Astrocyte of the cerebellum (primary cell): ENCODE measurements at regions not wholly inside any gene's neighbourhood (a gene's known extent, or its start where the extent isn't known, plus 50 kb on each side); places are given as distances from the start of the nearest gene placed in this dataset.
"Not testable (repeated sequence)": the region's sequence is repeated elsewhere in the genome, so short reads cannot be mapped to it uniquely, and the experiment has no call there.

Source experiments
- DNase-seq: peaks from one replicate; pipeline ENCODE4 v3.0.0-alpha.2; 2011; ENCODE audit warnings: low read depth
- H3K4me3 ChIP-seq: 2 replicates; pipeline ENCODE4 v1.5.1; 2011; ENCODE audit warnings: mild to moderate bottlenecking, low read depth, low read length, moderate library complexity
- in situ Hi-C: cut with HindIII; loops from 2 replicates; pipeline ENCODE4 v1.10.0; 2017; ENCODE audit warnings: low sequenced_read_pairs
- TF ChIP-seq, protein P1 (sequence below): IDR thresholded peaks from 2 replicates; pipeline ENCODE4 v1.5.1; 2012; ENCODE audit warnings: low read length, low read depth, moderate library complexity, mild to moderate bottlenecking; ENCODE audit errors: missing control alignments

- no peak for DNase-seq
- in situ Hi-C loops: no loop called here
These were observed 194.8 kb upstream of the ZNF32 start for GRCh38 chr10:43843321-43844101.

GRCh38 chr10:43842496-43842895 lies 193.8 kb upstream of the ZNF32 start:
- TF ChIP-seq, protein P1, sequence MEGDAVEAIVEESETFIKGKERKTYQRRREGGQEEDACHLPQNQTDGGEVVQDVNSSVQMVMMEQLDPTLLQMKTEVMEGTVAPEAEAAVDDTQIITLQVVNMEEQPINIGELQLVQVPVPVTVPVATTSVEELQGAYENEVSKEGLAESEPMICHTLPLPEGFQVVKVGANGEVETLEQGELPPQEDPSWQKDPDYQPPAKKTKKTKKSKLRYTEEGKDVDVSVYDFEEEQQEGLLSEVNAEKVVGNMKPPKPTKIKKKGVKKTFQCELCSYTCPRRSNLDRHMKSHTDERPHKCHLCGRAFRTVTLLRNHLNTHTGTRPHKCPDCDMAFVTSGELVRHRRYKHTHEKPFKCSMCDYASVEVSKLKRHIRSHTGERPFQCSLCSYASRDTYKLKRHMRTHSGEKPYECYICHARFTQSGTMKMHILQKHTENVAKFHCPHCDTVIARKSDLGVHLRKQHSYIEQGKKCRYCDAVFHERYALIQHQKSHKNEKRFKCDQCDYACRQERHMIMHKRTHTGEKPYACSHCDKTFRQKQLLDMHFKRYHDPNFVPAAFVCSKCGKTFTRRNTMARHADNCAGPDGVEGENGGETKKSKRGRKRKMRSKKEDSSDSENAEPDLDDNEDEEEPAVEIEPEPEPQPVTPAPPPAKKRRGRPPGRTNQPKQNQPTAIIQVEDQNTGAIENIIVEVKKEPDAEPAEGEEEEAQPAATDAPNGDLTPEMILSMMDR: no peak
- no peak overlapping the region for H3K4me3 ChIP-seq
- in situ Hi-C loops: no loop called here
- DNase-seq: no peak

More at GRCh38 chr10:43843321-43844101, 194.8 kb upstream of the ZNF32 start:
- TF ChIP-seq, protein P1: no peak
- no peak overlapping the region for H3K4me3 ChIP-seq

DNA sequence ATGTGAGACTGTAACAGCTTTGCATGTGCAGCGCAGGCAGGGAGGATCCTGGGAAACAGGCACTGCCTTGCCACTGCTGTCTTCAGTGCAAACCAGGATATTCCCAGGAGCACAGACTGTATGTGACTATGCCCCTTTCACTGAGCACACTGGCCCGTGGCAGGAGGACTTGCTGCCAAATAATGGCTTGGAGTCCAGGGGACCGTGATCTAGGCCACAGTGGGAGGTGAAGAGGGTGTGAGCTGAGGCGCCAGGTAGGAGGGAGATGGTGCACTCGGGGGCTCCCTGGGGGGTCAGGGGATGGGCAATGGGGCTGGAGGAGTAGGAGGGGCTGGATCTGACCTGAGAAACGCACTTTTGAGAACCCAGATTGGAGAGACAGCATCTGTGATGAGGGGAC lies 193.4 kb upstream of the ZNF32 start:
- TF ChIP-seq, protein P1: no peak
- in situ Hi-C loops: no loop called here
- DNase-seq: no peak
- no peak overlapping the region for H3K4me3 ChIP-seq

- no peak for DNase-seq
- TF ChIP-seq, protein P1: no peak
- in situ Hi-C loops: no loop called here
- H3K4me3 ChIP-seq: no peak overlapping the region
These were observed 191.3 kb upstream of the ZNF32 start for GRCh38 chr10:43839973-43840372.

GRCh38 chr10:43834751-43835150 lies 186.1 kb upstream of the ZNF32 start:
- in situ Hi-C loops: not testable (repeated sequence)

GRCh38 chr10:43827853-43828252 lies 179.2 kb upstream of the ZNF32 start:
- in situ Hi-C loops: no loop called here
- no peak for DNase-seq
- H3K4me3 ChIP-seq: no peak overlapping the region
- TF ChIP-seq, protein P1: no peak

More at GRCh38 chr10:43834751-43835150, 186.1 kb upstream of the ZNF32 start:
- H3K4me3 ChIP-seq, DNase-seq: not testable (repeated sequence)

DNA sequence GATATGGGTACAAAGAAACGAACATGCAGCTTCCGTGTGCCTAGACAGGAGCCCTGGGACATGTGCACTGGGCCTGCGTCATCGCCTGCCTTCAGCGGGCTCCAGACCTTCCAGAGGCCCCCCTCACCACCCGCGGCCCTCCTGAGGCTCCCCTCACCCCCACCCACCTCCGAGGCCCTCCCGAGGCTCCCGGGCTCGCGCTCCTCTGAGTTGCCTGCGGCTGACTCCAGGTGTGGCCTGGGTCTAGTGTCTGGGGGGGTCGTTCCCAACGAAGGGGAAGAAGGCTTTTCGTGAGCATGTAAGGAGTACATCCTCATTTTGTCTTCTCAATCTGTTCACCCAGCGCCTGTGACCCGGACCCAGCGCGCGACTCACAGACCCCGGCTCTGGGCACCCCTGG lies 177.3 kb upstream of the ZNF32 start:
- in situ Hi-C loops: no loop called here
- TF ChIP-seq, protein P1: no peak
- no peak overlapping the region for H3K4me3 ChIP-seq
- no peak for DNase-seq
